Esophagus squamous epithelium (tissue), 5 donors: ENCODE measurements at regions not wholly inside any gene's neighbourhood (a gene's known extent, or its start where the extent isn't known, plus 50 kb on each side); places are given as distances from the start of the nearest gene placed in this dataset.

Experiments
- DNase-seq: peaks from one replicate; lab custom pipeline; 2025; lab: John Stamatoyannopoulos, UW
- H3K27ac ChIP-seq, 4 donors: fragments of 200-600 bp; sonication (generic); one replicate each; pipeline ENCODE4 v1.5.1; 2016 to 2019; ENCODE audit warnings: mild to moderate bottlenecking in 1 of 4
- H3K27me3 ChIP-seq, 4 donors: fragments of 200-600 bp; sonication (generic); 1 replicate in 3 of 4; 2 replicates in 1 of 4; pipeline versions ENCODE4 v1.5.1 to v1.6.0; 2017 to 2021; ENCODE audit warnings: antibody characterized with exemption in 1 of 4
- H3K36me3 ChIP-seq, 3 donors: fragments of 200-600 bp; sonication (generic); one replicate each; pipeline ENCODE4 v1.5.1; 2016 to 2019
- H3K4me1 ChIP-seq, 3 donors: fragments of 200-600 bp; sonication (generic); one replicate each; pipeline ENCODE4 v1.5.1; 2017 to 2019
- H3K4me3 ChIP-seq, 4 donors: fragments of 200-600 bp; sonication (generic); 1 replicate in 3 of 4; 2 replicates in 1 of 4; pipeline ENCODE4 v1.5.1; 2016 to 2019; ENCODE audit warnings: mild to moderate bottlenecking in 2 of 4, moderate library complexity in 1 of 4
- H3K9me3 ChIP-seq, 3 donors: fragments of 200-600 bp; sonication (generic); one replicate each; pipeline ENCODE4 v1.5.1; 2016 to 2019
- CTCF ChIP-seq, 6 experiments: fragments of 450-650 bp in 4 of 6; fragments of 200-600 bp in 2 of 6; sonication (generic) in 2 of 6; IDR thresholded peaks; one replicate each; pipeline ENCODE4 v1.5.1; 2016 to 2019; ENCODE audit warnings: antibody characterized with exemption in 6 of 6, mild to moderate bottlenecking in 4 of 6, moderate library complexity in 4 of 6
- POLR2A ChIP-seq, 4 donors: fragments of 450-650 bp; IDR thresholded peaks; one replicate each; pipeline ENCODE4 v1.6.1; 2017; ENCODE audit warnings: antibody characterized with exemption in 4 of 4, mild to moderate bottlenecking in 4 of 4, moderate library complexity in 3 of 4
- WGBS, 2 donors: methylation state at CpG; one replicate each; pipeline ENCODE4 v1.1.5; 2018; 5-methylcytosine and 5-hydroxymethylcytosine counted together
- intact Hi-C: fragments of 100-400 bp; cut with DNase I; formaldehyde crosslinking; loops from one replicate; pipeline ENCODE4 v1.15.0; 2022
- donor health status: DM: yes; HTN: yes; CAD: no.

DNA sequence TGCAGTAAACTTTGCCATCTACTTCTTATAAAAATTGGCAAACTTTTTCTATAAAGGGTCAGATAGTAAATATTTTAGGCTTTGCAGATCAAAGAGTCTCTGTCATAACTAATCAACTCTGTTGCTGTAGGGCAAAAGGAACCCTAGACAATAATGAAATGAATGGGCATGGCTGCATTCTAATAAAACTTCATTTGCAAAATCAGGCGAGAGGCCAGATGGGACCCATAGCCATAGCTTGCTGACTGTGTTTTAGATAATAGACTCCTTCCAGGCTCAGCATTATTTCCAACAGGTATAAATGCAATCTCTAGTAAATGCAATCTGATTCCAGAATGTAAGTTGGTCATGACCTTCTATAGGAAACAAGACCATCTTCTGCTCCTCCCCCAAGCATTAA lies 490.7 kb downstream of the TOX3 start:
- Histone ChIP-seq H3K4me3 (no peak overlapping the region), H3K36me3 (no peaks in the 10 kb centered on the region), H3K4me1 (no peaks in the 10 kb centered on the region), H3K27me3 (no peaks in the 10 kb centered on the region), H3K9me3 (no peaks in the 10 kb centered on the region), H3K27ac (no peak overlapping the region)
- intact Hi-C loops, result no loop called here
- TF ChIP-seq CTCF (IDR thresholded peaks at IDR 0.05) (no peak), POLR2A (IDR thresholded peaks at IDR 0.05) (no peak)
- DNase-seq, result no peak
- WGBS, 2 donors, result 43 to 76% methylated on average over 1 of the region's 1 CpG

- 52 to 74% methylated on average over 2 of the region's 2 CpGs for WGBS, 2 donors
- Histone ChIP-seq H3K27ac (no peak overlapping the region), H3K36me3 (no peaks in the 10 kb centered on the region), H3K4me1 (no peaks in the 10 kb centered on the region), H3K9me3 (no peaks in the 10 kb centered on the region), H3K4me3 (no peak overlapping the region), H3K27me3 (no peaks in the 10 kb centered on the region)
- intact Hi-C loops, result no loop called here
- no peak for TF ChIP-seq CTCF (IDR thresholded peaks at IDR 0.05)
- no peak for TF ChIP-seq POLR2A (IDR thresholded peaks at IDR 0.05)
- no peak for DNase-seq
Observed at GRCh38 chr16:52055381-52055780, 491.6 kb downstream of the TOX3 start.

DNA sequence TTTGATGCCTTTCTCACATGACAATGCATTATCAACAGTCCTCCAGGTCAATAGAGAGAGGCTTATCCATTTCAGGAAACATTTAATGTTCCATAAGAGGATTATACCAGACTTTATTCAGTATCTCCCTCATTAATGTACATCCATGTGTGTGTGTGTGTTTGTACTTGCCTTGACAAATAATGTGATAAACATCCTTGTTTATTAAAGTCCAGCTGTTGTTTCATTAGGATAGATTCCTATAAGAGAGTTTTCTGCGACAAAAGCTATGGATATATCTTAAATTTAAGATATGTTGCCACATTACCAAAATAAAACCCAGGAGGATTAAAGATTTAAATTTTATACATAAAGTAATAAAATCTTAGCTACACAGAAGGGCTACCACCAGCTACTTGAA lies 492.6 kb downstream of the TOX3 start:
- Histone ChIP-seq H3K36me3 (no peaks in the 10 kb centered on the region), H3K4me3 (no peak overlapping the region), H3K27ac (no peak overlapping the region), H3K27me3 (no peaks in the 10 kb centered on the region), H3K4me1 (no peaks in the 10 kb centered on the region), H3K9me3 (no peaks in the 10 kb centered on the region)
- intact Hi-C loops, result no loop called here
- 69 to 78% methylated on average over 1 of the region's 1 CpG for WGBS, 2 donors
- DNase-seq, result no peak
- TF ChIP-seq CTCF (IDR thresholded peaks at IDR 0.05) (no peak), POLR2A (IDR thresholded peaks at IDR 0.05) (no peak)

- DNase-seq, result no peak
- Histone ChIP-seq H3K27me3 (no peaks in the 10 kb centered on the region), H3K9me3 (no peaks in the 10 kb centered on the region), H3K4me3 (no peak overlapping the region), H3K4me1 (no peaks in the 10 kb centered on the region), H3K36me3 (no peaks in the 10 kb centered on the region), H3K27ac (no peak overlapping the region)
- TF ChIP-seq CTCF (IDR thresholded peaks at IDR 0.05) (no peak), POLR2A (IDR thresholded peaks at IDR 0.05) (no peak)
- intact Hi-C loops, result no loop called here
Observed at GRCh38 chr16:52052818-52053217, 494.1 kb downstream of the TOX3 start.

DNA sequence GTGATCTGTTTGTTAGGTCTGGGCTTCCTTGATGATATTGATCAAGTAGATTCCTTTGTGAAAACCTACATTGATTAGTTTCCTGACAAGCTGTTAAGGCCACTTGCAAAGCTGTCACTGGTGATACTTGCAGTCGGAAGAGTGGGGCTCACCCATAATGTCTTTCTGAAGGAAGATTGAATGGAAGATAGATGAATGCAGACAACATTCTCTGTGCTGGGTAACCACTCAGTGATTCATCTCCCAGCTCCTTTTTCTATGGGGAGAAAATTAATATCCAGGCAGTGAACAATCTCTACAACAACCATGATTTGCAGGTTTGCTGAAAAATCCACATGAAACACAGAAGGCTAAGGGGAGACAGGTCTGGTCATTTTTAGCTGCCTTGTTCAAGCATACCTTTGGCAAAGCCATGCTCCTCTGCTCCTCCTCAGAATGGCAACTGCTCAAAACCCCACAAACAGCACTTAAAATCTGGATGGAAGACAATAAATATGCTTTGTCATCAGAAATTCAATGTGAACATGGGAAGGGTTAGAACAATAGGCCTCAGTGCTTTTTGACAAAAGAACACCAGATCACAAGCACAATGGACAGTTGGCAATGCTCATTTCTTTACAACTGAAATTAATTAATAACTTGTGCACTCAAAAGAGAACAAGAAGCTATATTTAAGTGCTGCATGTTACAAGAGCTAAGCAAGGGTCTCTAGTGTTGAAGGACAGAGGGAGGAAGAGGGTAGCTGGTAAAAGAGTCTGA lies 495.4 kb downstream of the TOX3 start:
- no peaks in the 10 kb centered on the region for H3K36me3 ChIP-seq
- no peak for DNase-seq
- no peak overlapping the region for H3K27ac ChIP-seq
- TF ChIP-seq POLR2A (IDR thresholded peaks at IDR 0.05) (no peak), CTCF (IDR thresholded peaks at IDR 0.05) (no peak)
- no peaks in the 10 kb centered on the region for H3K4me1 ChIP-seq
- intact Hi-C loops, result no loop called here
- no peaks in the 10 kb centered on the region for H3K27me3 ChIP-seq
- H3K9me3 ChIP-seq, result peaks cover 0 to 4% (median 0%) of the 10 kb centered on the region in 3 donors
- no peak overlapping the region for H3K4me3 ChIP-seq
- 62 to 85% methylated on average over 1 of the region's 1 CpG for WGBS, 2 donors
